Neural crest cell (in vitro differentiated cells): ENCODE measurements at regions not wholly inside any gene's neighbourhood (a gene's known extent, or its start where the extent isn't known, plus 50 kb on each side); places are given as distances from the start of the nearest gene placed in this dataset.
A peak's percentile ranks its signal among the peaks of the same experiment; 100 is the strongest.

Source experiments
- DNase-seq: peaks from one replicate; pipeline ENCODE4 v3.0.0; 2021; ENCODE audit warnings: low read depth, mixed read lengths, low spot score
- H3K27ac Mint-ChIP-seq: one replicate; pipeline ENCODE4 v1.8.0; 2021; ENCODE audit warnings: mild to moderate bottlenecking, mixed read lengths; ENCODE audit not compliant: unreplicated experiment
- H3K27me3 Mint-ChIP-seq: 2 replicates; pipeline ENCODE4 v1.8.0; 2021; ENCODE audit warnings: low read depth, mild to moderate bottlenecking, mixed read lengths
- H3K36me3 Mint-ChIP-seq: 2 replicates; pipeline ENCODE4 v1.8.0; 2021; ENCODE audit warnings: low read depth, mild to moderate bottlenecking, mixed read lengths
- H3K4me1 Mint-ChIP-seq: 2 replicates; pipeline ENCODE4 v1.8.0; 2021; ENCODE audit warnings: mixed read lengths
- H3K4me3 Mint-ChIP-seq: one replicate; pipeline ENCODE4 v1.8.0; 2021; ENCODE audit warnings: mild to moderate bottlenecking, mixed read lengths
- H3K9me3 Mint-ChIP-seq: 2 replicates; pipeline ENCODE4 v1.8.0; 2021; ENCODE audit warnings: mixed read lengths
- CTCF ChIP-seq: fragments of 200-600 bp; sonication (generic); conservative IDR thresholded peaks from 2 replicates; pipeline ENCODE4 v1.5.0; 2021; ENCODE audit warnings: antibody characterized with exemption, mild to moderate bottlenecking

- no peak for TF ChIP-seq CTCF
- no peak for DNase-seq
- H3K36me3 Mint-ChIP-seq, result no peaks in the 10 kb centered on the region
- H3K4me3 Mint-ChIP-seq, result no peak overlapping the region
- H3K4me1 Mint-ChIP-seq, result no peaks in the 10 kb centered on the region
- H3K27ac Mint-ChIP-seq, result no peak overlapping the region
- H3K9me3 Mint-ChIP-seq, result peaks cover 2% of the 10 kb centered on the region
- peaks cover 5% of the 10 kb centered on the region for H3K27me3 Mint-ChIP-seq
Observed at GRCh38 chr4:186342582-186342981, 76.6 kb downstream of the F11 start.

- Mint-ChIP-seq H3K4me3 (no peak overlapping the region), H3K27me3 (peaks cover 3% of the 10 kb centered on the region), H3K9me3 (peaks cover 7% of the 10 kb centered on the region), H3K4me1 (no peaks in the 10 kb centered on the region), H3K27ac (peak overlapping the region; percentile 72), H3K36me3 (no peaks in the 10 kb centered on the region)
- DNase-seq, result no peak
- TF ChIP-seq CTCF, result no peak
Observed at GRCh38 chr4:186341655-186342054, 75.7 kb downstream of the F11 start.
